NB4 (cell line): ENCODE measurements at regions not wholly inside any gene's neighbourhood (a gene's known extent, or its start where the extent isn't known, plus 50 kb on each side); places are given as distances from the start of the nearest gene placed in this dataset.

Experiments
- DNase-seq: peaks from one replicate; pipeline ENCODE4 v3.0.0; 2010; ENCODE audit warnings: low read depth
- H3K4me3 ChIP-seq: one replicate; pipeline ENCODE4 v1.5.1; 2011; ENCODE audit warnings: mild to moderate bottlenecking, low read depth, low read length, moderate library complexity
- CTCF ChIP-seq: IDR thresholded peaks from one replicate; pipeline ENCODE4 v1.5.1; 2012; ENCODE audit warnings: low read depth, low read length
- MAX ChIP-seq: IDR thresholded peaks from 2 replicates; pipeline ENCODE4 v1.6.1; 2011; ENCODE audit warnings: low read depth, low read length
- MYC ChIP-seq: IDR thresholded peaks from 2 replicates; pipeline ENCODE4 v1.6.1; 2011; ENCODE audit warnings: low read depth, low read length
- POLR2A ChIP-seq: IDR thresholded peaks from 2 replicates; pipeline ENCODE4 v1.6.1; 2011; ENCODE audit warnings: mild to moderate bottlenecking; ENCODE audit not compliant: insufficient read length; ENCODE audit errors: extremely low read depth

- H3K4me3 ChIP-seq, result no peak overlapping the region
- DNase-seq, result no peak
- TF ChIP-seq MYC, result no peak
- TF ChIP-seq CTCF, result no peak
- no peak for TF ChIP-seq MAX
- TF ChIP-seq POLR2A, result no peak
Measured at GRCh38 chr3:161647936-161648470, 151.4 kb downstream of the OTOL1 start.

GRCh38 chr3:161649900-161650484, 153.4 kb downstream of the OTOL1 start:
- TF ChIP-seq MAX (no peak), CTCF (no peak), MYC (no peak), POLR2A (no peak)
- no peak overlapping the region for H3K4me3 ChIP-seq
- no peak for DNase-seq

GRCh38 chr3:161657786-161658185, 161.2 kb downstream of the OTOL1 start:
- no peak for DNase-seq
- no peak for TF ChIP-seq CTCF
- H3K4me3 ChIP-seq, result no peak overlapping the region

GRCh38 chr3:161671141-161671540, 174.5 kb downstream of the OTOL1 start:
- no peak overlapping the region for H3K4me3 ChIP-seq
- TF ChIP-seq POLR2A, result no peak
- no peak for TF ChIP-seq CTCF
- no peak for TF ChIP-seq MYC
- no peak for TF ChIP-seq MAX
- no peak for DNase-seq

GRCh38 chr3:161672478-161672877, 175.9 kb downstream of the OTOL1 start:
- TF ChIP-seq CTCF, result no peak
- no peak for TF ChIP-seq MYC
- TF ChIP-seq MAX, result no peak
- no peak for TF ChIP-seq POLR2A
- DNase-seq, result no peak
- no peak overlapping the region for H3K4me3 ChIP-seq

GRCh38 chr3:161673866-161674265, 177.3 kb downstream of the OTOL1 start:
- DNase-seq, result no peak
- TF ChIP-seq MYC (no peak), MAX (no peak), CTCF (no peak), POLR2A (no peak)
- H3K4me3 ChIP-seq, result no peak overlapping the region
